ENCODE measurements at regions not wholly inside any gene's neighbourhood (a gene's known extent, or its start where the extent isn't known, plus 50 kb on each side); places are given as distances from the start of the nearest gene placed in this dataset.

DNA sequence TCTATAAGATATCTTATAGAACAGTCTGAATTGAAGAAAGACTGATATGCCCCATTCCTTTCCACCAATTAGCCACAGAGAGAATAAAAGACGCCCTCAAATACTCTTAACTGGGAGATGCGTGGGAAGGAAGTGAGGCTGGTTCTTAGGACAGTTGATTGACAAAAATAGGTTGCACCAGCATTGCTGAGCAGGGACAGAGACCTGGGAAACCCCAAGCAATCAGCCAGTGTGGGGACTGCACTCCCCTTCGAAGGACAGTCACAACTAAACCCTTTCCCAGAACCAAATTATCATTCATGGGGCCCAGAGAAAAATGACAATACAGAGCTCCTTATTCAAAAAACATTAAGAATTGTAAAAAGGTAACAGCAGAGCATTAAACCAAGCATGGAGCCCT lies 196.9 kb upstream of the GHITM start:
- no peaks in the 10 kb centered on the region for H3K9me3 ChIP-seq (ENCODE audit: low read length)
- no peaks in the 10 kb centered on the region for H3F3A ChIP-seq (ENCODE audit: insufficient read depth, low read length)
- H3K27me3 ChIP-seq (ENCODE audit: insufficient read depth, low read length): no peaks in the 10 kb centered on the region; the same call in 1 of the 2 replicates
- H3K4me1 ChIP-seq (ENCODE audit: insufficient read depth, low read length, severe bottlenecking): no peaks in the 10 kb centered on the region
- H3K4me2 ChIP-seq (ENCODE audit: low read length): no peak overlapping the region
- no peaks in the 10 kb centered on the region for H3K36me3 ChIP-seq (ENCODE audit: insufficient read depth, low read length)
- H2AFZ ChIP-seq (ENCODE audit: low read length): no peak overlapping the region
- no peaks in the 10 kb centered on the region for H3K9me2 ChIP-seq (ENCODE audit: low read depth, low read length)
- H4K20me1 ChIP-seq (ENCODE audit: insufficient read depth, low read length): no peaks in the 10 kb centered on the region
- H3K4me3 ChIP-seq (ENCODE audit: low read depth, low read length, poor library complexity, severe bottlenecking): no peak overlapping the region
- H3K9ac ChIP-seq (ENCODE audit: low read length): no peak overlapping the region
- H3K79me2 ChIP-seq (ENCODE audit: insufficient read depth, low read length): no peaks in the 10 kb centered on the region
- H3K27ac ChIP-seq (ENCODE audit: low read depth, low read length, poor library complexity, severe bottlenecking): no peak overlapping the region
- no peak for TF ChIP-seq EZH2 (IDR thresholded peaks at IDR 0.05; ENCODE audit: borderline replicate concordance, low read length)
- TF ChIP-seq, protein P1, sequence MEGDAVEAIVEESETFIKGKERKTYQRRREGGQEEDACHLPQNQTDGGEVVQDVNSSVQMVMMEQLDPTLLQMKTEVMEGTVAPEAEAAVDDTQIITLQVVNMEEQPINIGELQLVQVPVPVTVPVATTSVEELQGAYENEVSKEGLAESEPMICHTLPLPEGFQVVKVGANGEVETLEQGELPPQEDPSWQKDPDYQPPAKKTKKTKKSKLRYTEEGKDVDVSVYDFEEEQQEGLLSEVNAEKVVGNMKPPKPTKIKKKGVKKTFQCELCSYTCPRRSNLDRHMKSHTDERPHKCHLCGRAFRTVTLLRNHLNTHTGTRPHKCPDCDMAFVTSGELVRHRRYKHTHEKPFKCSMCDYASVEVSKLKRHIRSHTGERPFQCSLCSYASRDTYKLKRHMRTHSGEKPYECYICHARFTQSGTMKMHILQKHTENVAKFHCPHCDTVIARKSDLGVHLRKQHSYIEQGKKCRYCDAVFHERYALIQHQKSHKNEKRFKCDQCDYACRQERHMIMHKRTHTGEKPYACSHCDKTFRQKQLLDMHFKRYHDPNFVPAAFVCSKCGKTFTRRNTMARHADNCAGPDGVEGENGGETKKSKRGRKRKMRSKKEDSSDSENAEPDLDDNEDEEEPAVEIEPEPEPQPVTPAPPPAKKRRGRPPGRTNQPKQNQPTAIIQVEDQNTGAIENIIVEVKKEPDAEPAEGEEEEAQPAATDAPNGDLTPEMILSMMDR (IDR thresholded peaks at IDR 0.05; ENCODE audit: low read length): no peak

DNA sequence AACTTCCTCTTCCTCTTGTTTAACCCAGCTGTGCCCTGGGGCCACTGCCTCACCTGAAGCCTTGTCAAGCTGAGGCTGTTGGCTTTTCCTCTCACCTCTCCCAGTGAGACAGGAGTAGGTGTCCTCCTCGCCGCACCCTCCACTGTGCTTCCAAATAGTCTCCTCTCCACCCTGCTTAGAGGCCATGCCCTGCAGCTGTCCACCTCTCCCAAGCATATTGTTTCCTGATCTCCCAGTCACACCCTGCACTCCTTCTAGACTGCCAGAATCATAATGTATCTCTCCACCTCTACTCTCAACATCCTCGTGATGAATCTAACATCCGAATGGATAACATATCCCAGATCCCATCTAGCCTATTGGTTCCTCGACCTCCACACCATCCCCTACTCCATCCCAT lies 196.3 kb upstream of the GHITM start:
- no peak for TF ChIP-seq EZH2 (IDR thresholded peaks at IDR 0.05; ENCODE audit: borderline replicate concordance, low read length)
- TF ChIP-seq, protein P1 (IDR thresholded peaks at IDR 0.05; ENCODE audit: low read length): no peak
- Histone ChIP-seq H3K27ac (ENCODE audit: low read depth, low read length, poor library complexity, severe bottlenecking) (no peak overlapping the region), H3F3A (ENCODE audit: insufficient read depth, low read length) (no peaks in the 10 kb centered on the region), H3K79me2 (ENCODE audit: insufficient read depth, low read length) (no peaks in the 10 kb centered on the region), H3K9me3 (ENCODE audit: low read length) (no peaks in the 10 kb centered on the region), H3K36me3 (ENCODE audit: insufficient read depth, low read length) (no peaks in the 10 kb centered on the region), H3K9ac (ENCODE audit: low read length) (no peak overlapping the region), H3K4me1 (ENCODE audit: insufficient read depth, low read length, severe bottlenecking) (no peaks in the 10 kb centered on the region), H3K9me2 (ENCODE audit: low read depth, low read length) (no peaks in the 10 kb centered on the region), H3K4me3 (ENCODE audit: low read depth, low read length, poor library complexity, severe bottlenecking) (no peak overlapping the region), H3K4me2 (ENCODE audit: low read length) (no peak overlapping the region), H4K20me1 (ENCODE audit: insufficient read depth, low read length) (no peaks in the 10 kb centered on the region), H2AFZ (ENCODE audit: low read length) (no peak overlapping the region), H3K27me3 (ENCODE audit: insufficient read depth, low read length) (no peaks in the 10 kb centered on the region; the same call in 1 of the 2 replicates)

DNA sequence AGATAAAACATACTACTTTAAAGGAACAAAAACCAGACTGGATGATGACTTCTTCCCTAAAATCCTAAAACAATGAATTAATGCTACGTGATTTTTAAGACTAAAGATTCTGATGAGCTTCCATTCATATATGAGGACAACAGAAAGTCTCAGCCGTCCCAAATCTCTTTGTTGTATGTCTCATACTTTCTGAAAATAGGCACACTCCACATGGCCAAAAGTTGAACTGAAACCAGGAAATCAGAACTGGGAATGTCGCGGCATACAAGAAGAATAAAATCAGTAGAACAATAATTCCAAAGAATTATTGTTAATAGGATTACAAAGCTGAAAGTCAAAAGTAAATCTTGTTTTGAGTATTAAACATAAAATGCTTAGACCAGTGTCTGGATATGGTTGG lies 195.4 kb upstream of the GHITM start:
- TF ChIP-seq, protein P1 (IDR thresholded peaks at IDR 0.05; ENCODE audit: low read length): no peak
- no peak for TF ChIP-seq EZH2 (IDR thresholded peaks at IDR 0.05; ENCODE audit: borderline replicate concordance, low read length)
- H3K27me3 ChIP-seq (ENCODE audit: insufficient read depth, low read length): no peaks in the 10 kb centered on the region; the same call in 1 of the 2 replicates
- no peaks in the 10 kb centered on the region for H3F3A ChIP-seq (ENCODE audit: insufficient read depth, low read length)
- H3K4me1 ChIP-seq (ENCODE audit: insufficient read depth, low read length, severe bottlenecking): no peaks in the 10 kb centered on the region
- H3K4me3 ChIP-seq (ENCODE audit: low read depth, low read length, poor library complexity, severe bottlenecking): no peak overlapping the region
- H3K9me2 ChIP-seq (ENCODE audit: low read depth, low read length): no peaks in the 10 kb centered on the region
- H3K36me3 ChIP-seq (ENCODE audit: insufficient read depth, low read length): no peaks in the 10 kb centered on the region
- no peak overlapping the region for H3K27ac ChIP-seq (ENCODE audit: low read depth, low read length, poor library complexity, severe bottlenecking)
- no peak overlapping the region for H3K4me2 ChIP-seq (ENCODE audit: low read length)
- no peaks in the 10 kb centered on the region for H3K9me3 ChIP-seq (ENCODE audit: low read length)
- H3K9ac ChIP-seq (ENCODE audit: low read length): no peak overlapping the region
- H2AFZ ChIP-seq (ENCODE audit: low read length): no peak overlapping the region
- H3K79me2 ChIP-seq (ENCODE audit: insufficient read depth, low read length): no peaks in the 10 kb centered on the region
- no peaks in the 10 kb centered on the region for H4K20me1 ChIP-seq (ENCODE audit: insufficient read depth, low read length)

Measured in OCI-LY1 (cell line).